Muscle layer of colon (tissue), 2 donors: ENCODE measurements at regions not wholly inside any gene's neighbourhood (a gene's known extent, or its start where the extent isn't known, plus 50 kb on each side); places are given as distances from the start of the nearest gene placed in this dataset.

Source experiments
- H3K27ac ChIP-seq: one replicate; pipeline ENCODE4 v1.7.0; 2013; ENCODE audit warnings: low read depth, mild to moderate bottlenecking, low read length, moderate library complexity
- H3K27me3 ChIP-seq, 2 donors: one replicate each; pipeline ENCODE4 v1.7.0; 2013; ENCODE audit warnings: low read length in 2 of 2, mild to moderate bottlenecking in 2 of 2; ENCODE audit not compliant: insufficient read depth in 2 of 2, control insufficient read depth in 1 of 2
- H3K36me3 ChIP-seq: one replicate; pipeline ENCODE4 v1.7.0; 2013; ENCODE audit warnings: mild to moderate bottlenecking, low read length; ENCODE audit not compliant: insufficient read depth
- H3K4me1 ChIP-seq: one replicate; pipeline ENCODE4 v1.7.0; 2013; ENCODE audit warnings: mild to moderate bottlenecking, low read length; ENCODE audit not compliant: insufficient read depth
- H3K4me3 ChIP-seq, 2 donors: one replicate each; pipeline ENCODE4 v1.7.0; 2013; ENCODE audit warnings: low read length in 2 of 2, low read depth in 1 of 2, mild to moderate bottlenecking in 1 of 2, moderate library complexity in 1 of 2
- H3K9ac ChIP-seq: one replicate; pipeline ENCODE4 v1.7.0; 2013; ENCODE audit warnings: low read length
- H3K9me3 ChIP-seq: one replicate; pipeline ENCODE4 v1.7.0; 2013; ENCODE audit warnings: mild to moderate bottlenecking, low read length
- donor health status: abdominal sarcoma.
- donor health status: Adenocarcinoma of cecum.

DNA sequence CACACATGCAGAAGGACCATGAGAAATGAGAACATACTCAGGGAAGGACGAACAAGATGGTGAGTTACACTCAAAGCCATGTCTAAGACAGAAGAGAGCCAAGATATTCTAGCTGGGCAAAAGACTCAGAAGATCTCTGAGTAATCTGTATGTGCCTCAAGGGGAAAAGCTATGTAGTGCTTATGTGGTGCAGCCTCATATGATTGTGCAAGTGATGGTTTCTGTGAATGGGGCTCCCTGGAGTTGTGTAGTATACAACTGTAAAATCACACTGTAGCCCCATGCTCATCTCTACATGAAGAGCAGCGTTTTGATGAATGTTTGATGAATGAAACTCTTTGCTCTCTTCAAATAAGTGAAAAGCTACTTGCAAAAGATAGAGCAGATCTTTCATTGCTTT, 57.5 kb downstream of the OSR1 start:
- Histone ChIP-seq H3K27me3 (no peaks in the 10 kb centered on the region), H3K9ac (no peak overlapping the region), H3K9me3 (no peaks in the 10 kb centered on the region), H3K4me3 (no peak overlapping the region), H3K27ac (no peak overlapping the region), H3K4me1 (peaks cover 4% of the 10 kb centered on the region), H3K36me3 (no peaks in the 10 kb centered on the region)

DNA sequence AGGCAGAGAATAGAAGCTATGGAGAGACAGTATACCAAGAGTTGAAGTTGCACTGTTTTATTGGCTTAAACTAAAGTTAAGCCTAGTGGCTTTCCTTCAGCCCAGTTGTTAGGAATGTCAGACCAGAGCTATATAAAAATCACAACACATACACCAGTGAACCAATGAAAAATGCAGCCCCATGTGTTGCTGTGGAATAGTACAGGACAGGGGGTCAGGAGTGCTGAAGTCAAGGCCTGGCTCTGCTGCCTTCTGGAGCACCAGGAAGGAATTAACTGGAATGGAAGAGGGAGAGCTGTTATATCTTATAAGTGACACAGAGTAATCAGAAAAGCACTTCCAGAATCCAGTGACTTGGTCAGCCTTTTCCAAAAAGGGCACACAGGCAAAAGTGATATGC, 58.9 kb downstream of the OSR1 start:
- H3K9ac ChIP-seq: no peak overlapping the region
- no peak overlapping the region for H3K4me3 ChIP-seq
- H3K4me1 ChIP-seq: peaks cover 4% of the 10 kb centered on the region
- no peaks in the 10 kb centered on the region for H3K9me3 ChIP-seq
- H3K27me3 ChIP-seq: no peaks in the 10 kb centered on the region
- no peaks in the 10 kb centered on the region for H3K36me3 ChIP-seq
- H3K27ac ChIP-seq: no peak overlapping the region

GRCh38 chr2:19299032-19299431, 59.4 kb downstream of the OSR1 start:
- H3K9me3 ChIP-seq: no peaks in the 10 kb centered on the region
- no peaks in the 10 kb centered on the region for H3K27me3 ChIP-seq
- no peak overlapping the region for H3K27ac ChIP-seq
- no peak overlapping the region for H3K4me3 ChIP-seq
- no peak overlapping the region for H3K9ac ChIP-seq
- no peaks in the 10 kb centered on the region for H3K36me3 ChIP-seq
- peaks cover 4% of the 10 kb centered on the region for H3K4me1 ChIP-seq

GRCh38 chr2:19297716-19298115, 60.7 kb downstream of the OSR1 start:
- Histone ChIP-seq H3K9ac (no peak overlapping the region), H3K27ac (no peak overlapping the region), H3K4me1 (peaks cover 4% of the 10 kb centered on the region), H3K27me3 (no peaks in the 10 kb centered on the region), H3K9me3 (no peaks in the 10 kb centered on the region), H3K36me3 (no peaks in the 10 kb centered on the region), H3K4me3 (no peak overlapping the region)

DNA sequence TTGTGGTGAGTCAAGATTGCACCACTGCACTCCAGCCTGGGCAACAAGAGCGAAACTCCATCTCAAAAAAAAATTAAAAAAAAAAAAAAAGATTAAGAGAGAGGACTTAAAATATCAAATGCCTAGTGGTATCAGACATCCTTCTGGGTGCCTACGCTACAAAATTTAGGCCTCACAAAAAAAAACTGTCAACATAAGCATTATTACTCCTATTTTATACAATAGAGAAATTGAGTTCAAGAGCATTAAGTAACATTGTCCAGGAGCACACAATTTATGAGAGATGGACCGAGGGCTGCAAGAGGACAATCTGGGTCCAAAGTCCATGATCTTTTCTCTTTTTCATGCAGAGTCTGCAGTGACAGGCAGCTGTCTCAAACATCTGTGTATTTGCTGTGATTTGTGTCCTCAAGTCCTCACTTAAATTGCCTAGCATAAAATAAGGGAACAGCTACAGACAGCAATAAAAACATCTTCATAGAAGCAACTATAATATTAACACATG, 62.4 kb downstream of the OSR1 start:
- H3K4me1 ChIP-seq: peaks cover 4% of the 10 kb centered on the region
- H3K9ac ChIP-seq: no peak overlapping the region
- H3K4me3 ChIP-seq: no peak overlapping the region
- no peaks in the 10 kb centered on the region for H3K27me3 ChIP-seq
- H3K36me3 ChIP-seq: no peaks in the 10 kb centered on the region
- no peak overlapping the region for H3K27ac ChIP-seq
- H3K9me3 ChIP-seq: no peaks in the 10 kb centered on the region

- H3K4me3 ChIP-seq: no peak overlapping the region
These were observed 66.4 kb downstream of the OSR1 start for GRCh38 chr2:19292007-19292406.

GRCh38 chr2:19288291-19288690, 70.1 kb downstream of the OSR1 start:
- no peaks in the 10 kb centered on the region for H3K9me3 ChIP-seq
- H3K36me3 ChIP-seq: no peaks in the 10 kb centered on the region
- no peak overlapping the region for H3K9ac ChIP-seq
- H3K4me1 ChIP-seq: no peaks in the 10 kb centered on the region
- H3K27me3 ChIP-seq: no peaks in the 10 kb centered on the region
- H3K27ac ChIP-seq: no peak overlapping the region
- H3K4me3 ChIP-seq: no peak overlapping the region

More at GRCh38 chr2:19292007-19292406, 66.4 kb downstream of the OSR1 start:
- H3K27me3 ChIP-seq: no peaks in the 10 kb centered on the region
- H3K36me3 ChIP-seq: no peaks in the 10 kb centered on the region
- no peaks in the 10 kb centered on the region for H3K9me3 ChIP-seq
- no peaks in the 10 kb centered on the region for H3K4me1 ChIP-seq
- no peak overlapping the region for H3K9ac ChIP-seq
- H3K27ac ChIP-seq: no peak overlapping the region

DNA sequence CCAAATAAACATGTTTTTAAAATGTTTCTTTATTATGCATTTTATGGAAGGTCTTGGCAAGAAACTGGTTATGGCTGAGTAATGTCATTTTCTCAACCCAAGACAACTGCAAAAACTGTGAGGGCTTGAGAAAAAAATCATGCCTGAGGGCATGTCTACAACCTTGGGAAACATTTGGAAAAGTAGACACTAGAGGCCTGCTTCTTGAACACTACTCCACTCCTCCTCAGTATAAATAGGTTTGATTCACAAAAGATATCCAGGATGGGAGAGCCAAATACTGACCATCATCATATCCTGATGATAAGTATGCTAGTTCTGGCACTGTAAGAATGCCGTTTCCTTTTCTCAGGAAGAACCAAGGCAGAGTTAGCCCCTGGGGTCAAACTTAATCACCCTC, 71.1 kb downstream of the OSR1 start:
- no peaks in the 10 kb centered on the region for H3K9me3 ChIP-seq
- H3K4me1 ChIP-seq: no peaks in the 10 kb centered on the region
- no peaks in the 10 kb centered on the region for H3K27me3 ChIP-seq
- no peak overlapping the region for H3K27ac ChIP-seq
- no peaks in the 10 kb centered on the region for H3K36me3 ChIP-seq
- H3K4me3 ChIP-seq: no peak overlapping the region
- no peak overlapping the region for H3K9ac ChIP-seq

DNA sequence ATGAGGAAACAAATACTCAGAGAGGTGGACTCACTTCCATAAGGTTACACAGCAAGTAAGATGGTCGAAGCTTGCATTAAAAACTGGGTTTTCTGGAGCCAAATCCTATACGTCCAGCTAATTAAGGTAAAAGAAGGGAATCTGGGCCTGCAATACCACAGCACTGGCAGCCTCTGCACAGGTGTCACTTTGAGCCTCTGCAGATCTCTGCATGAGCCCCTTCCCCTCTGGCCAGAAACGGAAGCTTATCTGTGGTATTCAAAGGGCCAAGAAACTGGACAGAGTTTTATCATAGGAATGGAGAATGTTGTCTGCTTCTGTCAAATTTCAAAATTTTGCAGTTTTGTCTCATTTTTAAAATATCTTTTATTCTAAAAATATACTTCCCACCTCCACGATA, 76.1 kb downstream of the OSR1 start:
- H3K4me1 ChIP-seq: no peaks in the 10 kb centered on the region
- H3K27me3 ChIP-seq: no peaks in the 10 kb centered on the region
- no peaks in the 10 kb centered on the region for H3K9me3 ChIP-seq
- H3K36me3 ChIP-seq: no peaks in the 10 kb centered on the region
- no peak overlapping the region for H3K4me3 ChIP-seq
- no peak overlapping the region for H3K27ac ChIP-seq
- no peak overlapping the region for H3K9ac ChIP-seq

GRCh38 chr2:19274439-19274838, 84.0 kb downstream of the OSR1 start:
- H3K36me3 ChIP-seq: no peaks in the 10 kb centered on the region
- no peaks in the 10 kb centered on the region for H3K4me1 ChIP-seq
- H3K9ac ChIP-seq: no peak overlapping the region
- no peak overlapping the region for H3K27ac ChIP-seq
- no peaks in the 10 kb centered on the region for H3K27me3 ChIP-seq
- H3K4me3 ChIP-seq: no peak overlapping the region
- no peaks in the 10 kb centered on the region for H3K9me3 ChIP-seq

DNA sequence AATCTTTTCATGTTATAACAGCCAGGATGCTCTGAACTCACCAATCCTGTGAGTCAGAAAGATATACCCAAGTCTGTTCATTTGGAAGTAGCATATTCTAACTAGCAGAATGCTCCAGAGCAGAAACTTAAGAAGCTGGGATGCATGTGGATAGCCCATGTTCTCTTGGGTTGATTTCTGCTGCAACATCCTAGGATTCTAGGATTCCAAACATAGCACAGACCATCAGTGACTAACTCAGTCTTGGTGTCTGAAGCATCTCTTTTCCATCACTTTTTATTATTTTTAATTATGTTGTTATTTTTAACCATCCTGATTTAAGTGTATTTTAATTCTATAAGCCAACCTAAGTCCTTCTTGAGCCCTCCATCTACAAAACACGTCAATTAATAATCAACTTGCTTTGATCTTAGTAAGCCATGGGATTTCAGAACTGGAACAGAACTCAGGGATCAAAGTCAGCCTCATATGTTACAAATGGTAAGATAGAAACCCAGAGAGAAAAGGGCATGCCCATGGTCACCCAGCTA, 85.4 kb downstream of the OSR1 start:
- H3K4me1 ChIP-seq: no peaks in the 10 kb centered on the region
- no peaks in the 10 kb centered on the region for H3K36me3 ChIP-seq
- H3K27ac ChIP-seq: no peak overlapping the region
- H3K9me3 ChIP-seq: no peaks in the 10 kb centered on the region
- H3K9ac ChIP-seq: no peak overlapping the region
- H3K27me3 ChIP-seq: no peaks in the 10 kb centered on the region
- no peak overlapping the region for H3K4me3 ChIP-seq

GRCh38 chr2:19272039-19272438, 86.4 kb downstream of the OSR1 start:
- Histone ChIP-seq H3K27me3 (no peaks in the 10 kb centered on the region), H3K9me3 (no peaks in the 10 kb centered on the region), H3K4me3 (no peak overlapping the region), H3K36me3 (no peaks in the 10 kb centered on the region), H3K27ac (no peak overlapping the region), H3K4me1 (no peaks in the 10 kb centered on the region), H3K9ac (no peak overlapping the region)
